GM21737 (cell line): ENCODE measurements at regions not wholly inside any gene's neighbourhood (a gene's known extent, or its start where the extent isn't known, plus 50 kb on each side); places are given as distances from the start of the nearest gene placed in this dataset.

Experiments used
- ATAC-seq: cut with Tn5 transposase; IDR thresholded peaks from one replicate; pipeline ENCODE4 v1.9.1; 2021; ENCODE audit warnings: mild to moderate bottlenecking, moderate library complexity; ENCODE audit not compliant: unreplicated experiment

DNA sequence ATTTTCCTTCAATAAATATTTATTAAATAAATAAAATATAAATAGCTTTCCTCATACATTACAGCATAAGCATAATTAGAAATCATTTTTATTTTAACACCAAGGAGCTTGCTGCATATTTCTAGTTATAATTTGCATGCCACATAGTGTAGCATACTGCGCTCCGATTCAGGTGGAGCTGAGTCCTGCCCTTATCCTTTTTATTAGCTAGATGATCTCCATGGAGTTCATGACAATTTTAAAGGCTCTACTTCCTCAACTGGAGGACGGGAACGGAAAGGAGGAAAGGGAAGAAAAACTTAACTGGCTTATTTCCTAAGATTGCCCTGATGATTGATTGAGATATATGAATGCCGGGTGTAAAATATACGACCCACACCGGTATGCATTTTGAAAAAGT is 385.2 kb downstream of the PLK2 start:
- no peak for ATAC-seq

DNA sequence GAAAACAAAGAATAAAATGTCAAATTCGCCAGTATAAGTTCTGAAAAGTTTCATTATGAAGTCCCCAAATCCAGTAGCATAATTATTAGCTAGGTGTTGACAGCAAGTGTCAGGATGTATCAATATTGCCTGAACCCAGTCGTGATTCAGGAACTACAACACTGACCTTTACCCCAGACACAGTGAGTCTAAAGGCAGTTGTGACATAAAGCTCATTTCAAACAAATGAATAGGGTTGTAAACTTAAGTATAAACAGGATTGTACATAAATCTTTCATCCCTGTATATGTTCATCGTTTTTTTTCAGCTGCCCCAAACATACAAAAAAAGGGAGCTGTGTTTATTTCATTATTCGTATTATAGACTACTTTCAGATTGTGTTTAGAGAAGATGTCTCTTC is 385.7 kb downstream of the PLK2 start:
- ATAC-seq = no peak

DNA sequence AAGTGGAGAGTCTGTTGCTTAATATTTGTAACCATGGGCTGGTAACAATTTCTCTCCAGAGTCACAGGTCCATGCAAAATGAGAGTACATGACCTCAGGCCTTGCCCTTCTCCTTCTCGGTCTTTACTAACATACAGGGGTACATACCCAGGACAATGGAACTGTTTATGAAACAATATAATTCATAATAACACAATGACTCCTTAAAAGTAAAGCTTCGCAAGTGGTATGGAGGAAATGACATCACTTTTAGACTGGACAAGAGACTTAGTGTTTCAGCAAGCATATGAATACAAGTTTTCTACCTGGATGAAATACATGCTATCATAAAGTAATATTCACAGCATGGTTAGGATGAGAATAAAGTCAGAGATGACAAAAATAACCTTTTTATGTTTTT is 386.6 kb downstream of the PLK2 start:
- ATAC-seq = no peak

DNA sequence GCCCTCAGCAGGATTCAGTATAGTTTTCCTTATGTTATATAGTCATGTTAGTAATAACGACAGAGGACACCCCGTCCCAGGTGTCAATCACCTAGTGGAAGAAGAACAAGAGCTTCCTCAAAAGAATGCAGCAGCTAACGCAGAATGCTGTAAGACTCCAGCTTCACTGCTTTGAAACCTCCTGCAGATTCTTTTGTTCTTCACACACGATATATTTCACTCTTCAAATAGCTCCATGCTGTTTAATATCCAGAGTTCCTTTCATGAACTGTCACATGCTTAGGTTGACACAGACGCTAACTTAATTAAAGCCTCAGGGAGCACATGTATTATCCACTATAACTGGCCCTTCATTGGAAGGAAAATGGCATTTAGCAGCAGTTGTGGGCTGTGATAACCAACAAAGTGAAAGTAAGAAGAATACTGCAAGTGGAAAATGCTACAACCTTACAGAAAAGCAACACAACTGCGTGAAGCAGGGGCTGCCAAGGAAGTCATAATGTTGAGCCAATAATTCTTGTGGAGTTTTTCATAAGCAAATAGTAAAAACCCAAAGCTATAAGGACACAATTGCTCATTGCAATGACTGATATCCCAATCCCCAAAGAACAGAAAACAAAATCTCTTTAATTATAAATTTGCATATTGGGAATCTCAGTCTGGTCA is 387.5 kb downstream of the PLK2 start:
- ATAC-seq = no peak

DNA sequence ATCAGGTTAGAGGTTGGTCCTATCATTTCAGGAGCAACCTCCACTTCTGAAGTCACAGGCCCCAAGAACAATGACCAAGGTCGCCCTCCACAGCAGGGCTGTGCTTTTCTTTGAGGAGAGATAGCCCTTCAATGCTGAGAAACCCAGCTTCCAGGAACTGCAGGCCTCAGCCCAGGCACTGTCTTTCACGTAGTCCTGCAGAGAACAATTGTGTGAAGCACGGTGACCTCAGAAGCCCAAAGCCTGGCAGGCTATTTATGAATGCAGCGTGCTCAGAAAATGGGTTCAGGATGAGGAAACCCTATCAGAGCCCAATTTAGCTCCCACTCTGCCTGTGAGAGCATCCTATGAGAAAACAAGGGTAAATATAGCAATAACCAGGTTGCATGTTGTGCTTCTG is 388.3 kb downstream of the PLK2 start:
- ATAC-seq = no peak

DNA sequence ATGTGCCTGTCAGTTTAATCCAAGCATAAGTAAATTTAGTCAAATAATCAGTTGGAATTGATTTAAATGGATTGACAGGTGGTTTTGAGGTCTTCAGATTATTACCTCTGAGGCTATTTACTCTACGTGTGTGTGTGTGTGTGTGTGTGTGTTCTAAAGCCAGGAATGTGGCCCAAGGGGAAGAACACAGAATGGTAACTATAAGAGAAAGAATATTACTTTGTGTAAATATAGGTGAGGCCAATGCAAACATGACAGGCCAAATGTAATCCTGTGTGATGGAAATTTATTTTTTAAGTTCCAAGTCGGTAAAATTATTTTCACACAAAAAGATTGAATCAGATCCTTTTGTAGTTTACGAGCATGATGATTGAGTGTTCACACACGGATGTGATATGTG is 390.0 kb downstream of the PLK2 start:
- ATAC-seq = no peak

DNA sequence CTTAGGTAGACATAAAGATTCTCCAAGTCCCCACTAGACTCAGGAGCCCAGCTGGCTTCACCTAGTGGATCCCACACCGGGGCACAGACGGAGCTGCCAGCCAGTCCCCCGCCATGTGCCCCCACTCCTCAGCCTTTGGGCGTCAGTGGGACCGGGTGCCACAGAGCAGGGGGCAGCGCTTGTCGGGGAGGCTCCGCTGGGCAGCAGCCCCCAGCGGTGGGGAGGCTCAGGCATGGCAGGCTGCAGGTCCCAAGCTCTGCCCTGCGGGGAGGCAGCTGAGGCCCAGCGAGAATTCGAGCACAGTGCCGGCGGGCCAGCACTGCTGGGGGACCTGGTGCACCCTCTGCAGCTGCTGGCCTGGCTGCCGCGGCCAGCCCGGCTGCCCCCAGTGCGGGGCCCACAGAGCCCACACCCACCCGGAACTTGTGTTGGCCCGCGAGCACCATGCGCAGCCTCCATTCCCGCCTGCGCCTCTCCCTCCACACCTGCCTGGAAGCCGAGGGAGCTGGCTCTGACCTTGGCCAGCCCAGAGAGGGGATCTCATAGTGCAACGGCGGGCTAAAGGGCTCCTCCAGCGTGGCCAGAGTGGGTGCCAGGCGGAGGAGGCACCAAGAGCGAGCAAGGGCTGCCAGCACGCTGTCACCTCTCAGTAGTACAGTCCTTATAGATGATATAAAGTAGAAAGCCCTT is 390.7 kb downstream of the PLK2 start:
- ATAC-seq = no peak

DNA sequence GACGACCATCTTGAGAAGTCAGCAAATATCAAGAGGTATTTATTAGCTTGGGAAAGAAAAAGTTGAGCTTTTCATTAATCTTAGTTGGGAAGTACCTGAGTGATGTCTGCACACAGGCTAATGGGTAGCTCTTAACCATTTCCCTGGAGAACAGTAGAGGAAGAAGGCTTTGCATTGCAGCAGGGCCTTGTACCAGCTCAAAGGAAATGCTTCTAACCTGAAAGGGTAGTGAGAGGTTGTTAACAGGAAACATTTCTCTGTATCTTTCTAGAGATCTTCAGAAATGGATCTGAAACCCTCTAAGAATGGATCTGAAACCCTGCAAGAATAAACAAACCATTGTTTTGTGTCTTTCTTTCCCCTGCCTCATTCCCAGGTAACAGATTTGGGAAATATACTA is 393.3 kb downstream of the PLK2 start:
- no peak for ATAC-seq

DNA sequence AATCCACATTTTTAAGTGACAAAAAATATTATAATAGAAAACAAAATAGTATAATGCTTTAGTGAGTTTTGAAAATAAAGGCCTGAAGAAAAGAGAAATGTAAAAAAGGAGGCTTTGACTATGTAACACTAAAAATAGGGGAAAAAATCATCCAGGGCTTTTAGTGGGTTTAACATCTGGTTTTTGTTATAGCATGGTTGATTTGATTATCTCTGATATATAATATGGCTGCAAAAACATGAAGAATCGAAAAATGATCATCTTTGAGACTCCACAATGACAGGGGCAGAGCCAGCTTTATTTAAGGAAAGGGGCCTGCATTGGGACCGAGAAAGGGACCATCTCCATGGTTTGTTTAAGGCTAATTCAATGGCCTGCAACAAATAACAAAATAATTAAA is 393.8 kb downstream of the PLK2 start:
- no peak for ATAC-seq

DNA sequence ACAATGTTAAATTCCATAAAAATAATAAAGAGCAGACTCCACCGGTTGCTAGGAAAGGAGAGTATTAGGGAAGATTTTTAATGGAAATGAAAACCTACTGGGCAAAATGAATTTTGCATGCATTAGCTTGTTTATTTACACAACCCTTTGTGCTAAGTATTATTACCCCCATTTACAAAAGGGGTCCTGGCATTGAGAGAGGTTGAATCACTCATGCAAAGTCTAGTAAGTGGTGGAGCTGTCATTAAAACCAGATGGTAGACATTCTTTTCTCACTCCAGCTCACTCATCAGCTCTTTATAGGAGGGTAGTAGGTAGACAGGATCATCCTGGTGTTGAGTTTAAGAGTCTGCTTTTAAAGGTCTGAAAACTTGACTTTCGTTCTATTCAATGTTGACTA is 395.1 kb downstream of the PLK2 start:
- no peak for ATAC-seq

DNA sequence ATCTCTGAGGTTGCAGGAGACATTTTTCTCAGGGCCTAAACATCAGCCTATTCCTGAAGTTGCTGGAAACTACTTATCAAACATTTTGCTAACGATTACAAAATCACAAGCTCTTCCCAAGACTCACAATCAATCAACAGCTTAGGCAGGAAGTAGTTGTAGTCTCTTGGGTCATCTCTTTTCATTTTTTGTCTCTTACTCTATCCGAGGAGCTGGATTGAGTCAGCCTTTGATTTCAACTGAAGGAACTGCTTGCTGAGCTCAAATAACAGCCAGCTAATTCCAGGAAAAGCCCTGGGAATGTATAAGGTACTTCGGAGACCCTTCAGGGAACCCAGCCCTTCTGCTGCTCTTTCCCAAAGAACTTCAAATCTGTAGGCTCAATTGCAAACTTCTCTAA is 398.9 kb downstream of the PLK2 start:
- ATAC-seq = no peak

DNA sequence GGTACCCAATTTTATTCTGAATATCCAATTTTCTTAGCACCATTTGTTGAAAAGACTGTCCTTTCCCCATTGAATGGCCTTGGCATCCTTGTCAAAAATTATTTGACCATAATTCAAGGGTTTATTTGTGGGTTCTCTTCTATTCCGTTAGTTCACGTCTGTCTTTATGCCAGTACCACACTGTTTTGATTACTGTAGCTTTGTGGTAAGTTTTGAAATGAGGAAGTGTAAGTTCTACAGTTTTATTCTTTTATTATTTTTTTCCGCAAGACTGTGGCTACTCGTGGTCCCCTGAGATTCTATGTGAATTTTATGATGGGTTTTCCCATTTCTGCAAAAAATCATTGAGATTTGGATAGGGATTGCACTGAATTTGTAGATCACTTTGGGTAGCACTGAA is 402.6 kb downstream of the PLK2 start:
- no peak for ATAC-seq

DNA sequence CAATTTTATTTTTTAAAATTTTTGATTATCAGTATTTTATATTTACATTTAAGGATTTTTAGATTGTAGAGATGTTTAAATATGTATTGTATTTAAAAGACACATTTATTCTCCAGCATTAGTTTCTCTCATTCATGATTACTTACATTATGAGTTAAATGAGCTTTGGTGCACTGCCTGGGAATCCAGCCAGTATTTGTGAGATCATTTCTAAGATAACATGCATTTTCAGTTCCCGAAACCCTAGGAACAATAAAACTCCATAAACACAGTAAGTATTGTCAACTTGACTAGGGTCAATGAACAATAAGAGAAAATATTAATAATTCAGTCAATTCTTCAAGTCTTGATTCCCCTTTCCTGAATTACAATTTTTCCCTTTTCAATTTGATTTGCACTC is 403.3 kb downstream of the PLK2 start:
- ATAC-seq = no peak

DNA sequence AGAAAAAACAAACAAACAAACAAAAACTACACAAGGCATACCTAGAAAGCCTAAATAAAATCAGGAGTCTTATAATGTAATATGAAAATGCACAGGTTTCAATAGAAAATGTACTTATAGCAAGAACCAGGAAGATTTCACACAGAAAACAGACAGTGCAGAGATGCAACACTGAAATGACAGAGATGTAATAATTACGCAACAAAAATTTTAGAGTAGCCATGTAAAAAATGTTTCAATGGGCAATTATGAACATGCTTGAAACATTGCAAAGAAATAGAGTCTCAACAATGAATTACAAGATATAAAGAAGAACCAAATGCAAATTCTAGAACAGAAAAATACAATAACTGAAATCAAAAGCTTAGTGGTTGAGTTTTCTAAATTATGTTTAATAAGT is 405.9 kb downstream of the PLK2 start:
- ATAC-seq = no peak

DNA sequence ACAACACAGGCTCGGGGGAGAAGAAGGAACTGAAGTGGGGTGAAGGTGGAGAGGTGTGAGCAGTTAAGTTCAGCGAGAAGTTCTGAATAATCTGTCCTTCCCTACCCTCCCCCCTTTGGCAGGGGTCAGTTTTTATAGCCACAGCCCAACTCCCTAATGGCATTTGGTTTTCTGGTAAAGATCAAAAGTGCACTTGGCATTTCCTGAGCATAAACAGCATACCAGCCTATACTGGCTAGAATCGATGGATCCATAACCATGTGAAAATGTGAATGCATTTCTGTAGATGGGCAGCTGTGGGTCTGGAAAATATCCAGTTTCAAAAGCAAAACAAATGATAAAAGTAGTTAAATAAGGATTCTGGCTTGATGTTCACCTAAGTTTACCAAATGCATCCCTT is 410.9 kb downstream of the PLK2 start:
- no peak for ATAC-seq

DNA sequence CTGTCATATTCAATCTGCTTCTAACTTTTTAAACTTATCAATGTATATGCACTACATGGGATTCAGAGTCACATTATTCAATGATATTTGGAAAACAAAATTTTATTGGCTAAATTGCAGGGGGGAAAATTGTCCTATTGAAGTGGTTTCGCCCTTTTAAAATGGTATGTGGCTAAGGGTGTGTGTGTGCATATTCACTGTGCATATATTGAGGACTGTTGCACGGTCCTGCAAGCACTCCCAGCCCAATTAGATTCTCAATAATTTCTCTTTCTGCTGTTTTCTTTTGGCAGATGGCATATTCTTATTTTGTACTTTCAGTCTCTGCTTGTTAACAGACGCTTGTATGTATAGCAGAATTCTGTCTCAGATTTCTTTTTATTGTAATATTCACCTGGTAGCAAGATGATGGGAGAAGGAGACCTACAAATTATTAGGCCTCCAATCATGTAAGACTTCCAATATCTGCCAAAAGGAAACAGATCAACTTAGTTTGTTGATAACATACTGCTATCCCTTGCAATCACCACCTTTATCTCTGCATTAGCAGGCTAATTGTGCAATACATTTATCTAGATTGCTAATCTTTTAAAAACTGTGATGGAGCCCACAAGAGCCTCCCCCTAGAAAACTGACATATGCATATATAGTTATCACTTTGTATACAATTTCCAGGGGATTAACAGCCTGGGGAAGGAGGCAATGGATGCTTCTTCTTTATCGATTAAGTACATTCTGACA is 411.5 kb downstream of the PLK2 start:
- ATAC-seq = no peak

DNA sequence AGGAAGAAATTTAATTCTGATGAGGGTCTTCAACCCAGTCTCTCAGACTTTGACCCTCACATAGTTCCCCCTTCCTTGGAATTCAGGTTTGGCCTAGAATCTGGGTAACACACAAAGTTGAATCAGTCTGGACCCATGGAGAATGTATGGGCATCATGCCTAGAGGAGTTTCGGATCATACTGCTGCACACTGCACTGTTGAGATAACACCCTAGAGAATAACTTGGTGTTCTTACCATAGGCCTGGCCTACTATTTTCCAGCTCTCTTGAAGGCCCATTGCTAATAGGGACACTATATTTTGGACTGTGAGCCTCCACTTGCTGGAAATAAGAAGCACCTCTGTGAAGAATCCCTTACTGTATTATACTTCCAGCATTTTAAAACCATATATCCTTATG is 413.5 kb downstream of the PLK2 start:
- no peak for ATAC-seq

DNA sequence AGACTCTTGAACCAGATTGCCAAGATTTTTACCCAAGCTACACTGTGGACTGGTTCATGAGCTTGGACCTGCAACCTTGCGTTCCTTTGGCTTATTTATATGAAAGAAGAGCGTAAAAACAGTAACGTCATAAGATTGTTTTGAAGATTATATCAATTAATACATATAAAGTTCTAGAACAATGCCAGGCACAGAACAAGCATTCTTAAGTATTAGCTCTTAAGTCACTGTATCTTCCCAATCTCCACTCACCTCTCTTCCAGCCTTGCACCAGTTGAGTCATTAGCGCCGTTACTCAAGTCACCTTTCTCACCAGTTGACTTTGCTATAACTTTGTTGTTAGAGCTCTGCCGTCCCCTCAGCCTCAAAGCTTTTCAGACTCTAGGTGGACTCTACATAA is 415.7 kb downstream of the PLK2 start:
- no peak for ATAC-seq

DNA sequence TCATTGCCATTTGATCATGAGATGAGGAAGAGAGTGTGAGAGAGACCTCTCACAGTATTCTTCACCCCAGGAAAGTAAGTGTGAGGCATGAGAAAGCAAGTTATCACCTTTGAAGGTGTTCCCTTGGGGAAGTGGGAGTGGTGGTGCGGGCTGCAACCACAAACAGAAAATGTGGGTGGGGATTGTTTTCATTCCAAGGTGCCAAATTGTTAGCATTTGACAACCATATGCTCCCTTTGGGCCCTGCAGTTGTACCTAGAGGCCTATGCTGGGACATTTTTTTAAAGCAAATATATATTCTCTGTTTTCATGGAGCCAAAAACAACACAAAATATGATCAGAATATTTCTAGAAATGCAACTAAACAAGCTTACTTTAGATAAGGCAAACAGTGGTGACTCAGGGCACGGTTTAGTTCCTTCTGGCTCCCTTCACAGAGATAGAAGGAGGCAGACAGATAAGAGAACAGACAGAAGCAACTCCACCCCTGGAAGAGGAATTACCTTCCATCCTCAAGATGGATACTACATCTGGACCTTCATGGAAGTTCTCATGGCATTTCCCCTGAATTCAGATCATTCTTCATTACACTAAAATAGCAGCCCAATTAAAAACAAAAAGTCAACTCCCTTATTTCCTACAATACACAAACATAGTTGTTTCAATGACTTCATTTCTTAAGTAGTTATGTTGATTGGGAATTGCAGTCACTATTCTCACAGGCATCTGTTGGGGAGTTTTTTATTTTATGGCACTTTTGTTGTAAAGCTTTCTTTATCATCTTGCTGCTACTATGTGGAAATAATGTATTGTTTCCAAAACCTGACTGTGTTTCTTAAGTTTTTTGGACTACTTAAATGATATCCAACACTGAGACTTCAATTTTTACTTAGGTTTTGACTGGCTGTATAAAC is 416.6 kb downstream of the PLK2 start:
- ATAC-seq = no peak

DNA sequence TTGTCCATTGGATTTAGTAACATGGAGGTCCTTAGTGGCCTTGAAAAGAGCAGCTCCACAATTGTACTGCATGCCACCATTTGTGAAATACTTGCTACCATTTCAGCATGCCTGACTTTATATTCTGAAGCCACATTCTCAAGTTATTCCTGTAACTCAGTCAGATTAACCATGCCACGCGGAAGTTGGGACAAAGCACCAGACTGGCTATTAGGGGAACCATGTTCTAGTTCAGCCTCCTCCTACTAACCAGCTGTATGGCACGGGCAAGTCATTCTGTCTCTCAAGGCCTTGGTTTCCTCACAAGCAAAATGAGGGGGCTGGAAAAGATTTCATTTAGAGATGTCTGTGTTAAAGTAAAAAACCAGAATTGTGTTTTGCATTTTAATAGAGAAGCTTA is 418.0 kb downstream of the PLK2 start:
- no peak for ATAC-seq

DNA sequence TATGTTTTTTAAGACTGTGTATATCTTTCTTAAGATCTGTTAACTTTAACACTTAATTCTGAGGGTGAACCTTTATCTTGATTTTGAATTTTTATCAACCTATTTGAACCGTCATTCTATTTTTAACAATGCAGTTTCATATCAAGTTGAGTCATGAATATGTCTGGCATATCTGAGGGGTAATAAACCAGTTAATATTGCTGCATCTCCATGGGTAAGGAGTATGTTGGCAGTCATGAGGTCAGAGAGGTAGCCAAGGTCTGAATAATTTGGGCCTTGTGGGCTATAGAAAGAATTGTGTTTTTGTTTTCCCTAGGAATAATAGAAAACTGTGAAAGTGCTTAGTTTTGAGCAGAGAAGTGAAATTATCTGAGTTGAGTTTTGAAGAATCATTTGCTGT is 419.0 kb downstream of the PLK2 start:
- ATAC-seq = no peak
